GM12891 (cell line): ENCODE measurements at regions not wholly inside any gene's neighbourhood (a gene's known extent, or its start where the extent isn't known, plus 50 kb on each side); places are given as distances from the start of the nearest gene placed in this dataset.
"Not testable (repeated sequence)": the region's sequence is repeated elsewhere in the genome, so short reads cannot be mapped to it uniquely, and the experiment has no call there.

Experiments used
- DNase-seq: peaks from one replicate; pipeline ENCODE4 v3.0.0; 2011; ENCODE audit warnings: low spot score; ENCODE audit not compliant: insufficient read length
- FAIRE-seq: peaks from 2 replicates; lab custom pipeline; 2011; peaks lifted over from hg19 to GRCh38; lab: Jason Lieb, UNC
- PAX5 ChIP-seq: IDR thresholded peaks from 2 replicates; pipeline ENCODE4 v1.6.1; 2011; ENCODE audit warnings: low read length, moderate library complexity, mild to moderate bottlenecking; ENCODE audit not compliant: insufficient read depth, severe bottlenecking
- POLR2A ChIP-seq: IDR thresholded peaks from 2 replicates; pipeline ENCODE4 v1.6.1; 2011; ENCODE audit warnings: low read depth, low read length, control low read depth
- POLR2AphosphoS5 ChIP-seq: IDR thresholded peaks from 2 replicates; pipeline ENCODE4 v1.6.1; 2011; ENCODE audit warnings: low read depth, low read length, control low read depth
- POU2F2 ChIP-seq: IDR thresholded peaks from 2 replicates; pipeline ENCODE4 v1.6.1; 2011; ENCODE audit warnings: low read depth, mild to moderate bottlenecking, control low read depth, low read length, moderate library complexity
- SPI1 ChIP-seq: IDR thresholded peaks from 2 replicates; pipeline ENCODE4 v1.6.1; 2011; ENCODE audit warnings: low read depth, low read length, control low read depth
- TAF1 ChIP-seq: IDR thresholded peaks from 2 replicates; pipeline ENCODE4 v1.6.1; 2011; ENCODE audit warnings: low read depth, low read length, control low read depth

- no peak for FAIRE-seq
- no peak for TF ChIP-seq SPI1
- TF ChIP-seq PAX5: no peak
- TF ChIP-seq POU2F2: no peak
- no peak for TF ChIP-seq POLR2A
- no peak for TF ChIP-seq TAF1
- TF ChIP-seq POLR2AphosphoS5: no peak
- no peak for DNase-seq
Measured at GRCh38 chr5:44707721-44708120, 101.0 kb upstream of the MRPS30 start.

- FAIRE-seq (no peak), DNase-seq (no peak)
- no peak for TF ChIP-seq SPI1
- TF ChIP-seq TAF1: no peak
- no peak for TF ChIP-seq POLR2A
- no peak for TF ChIP-seq POU2F2
- TF ChIP-seq PAX5: no peak
- no peak for TF ChIP-seq POLR2AphosphoS5
Measured at GRCh38 chr5:44697025-44697424, 111.7 kb upstream of the MRPS30 start.

GRCh38 chr5:44695259-44695658, 113.5 kb upstream of the MRPS30 start:
- no peak for DNase-seq
- TF ChIP-seq PAX5 (no peak), POLR2AphosphoS5 (no peak), SPI1 (no peak), POLR2A (no peak), TAF1 (no peak), POU2F2 (no peak)
- FAIRE-seq: no peak

GRCh38 chr5:44691802-44692201, 116.9 kb upstream of the MRPS30 start:
- FAIRE-seq: no peak
- DNase-seq: no peak
- no peak for TF ChIP-seq POLR2AphosphoS5
- no peak for TF ChIP-seq POU2F2
- no peak for TF ChIP-seq SPI1
- no peak for TF ChIP-seq POLR2A
- no peak for TF ChIP-seq TAF1
- no peak for TF ChIP-seq PAX5

- no peak for FAIRE-seq
- TF ChIP-seq POLR2A: no peak
- no peak for TF ChIP-seq PAX5
- no peak for TF ChIP-seq POLR2AphosphoS5
- no peak for TF ChIP-seq POU2F2
- no peak for TF ChIP-seq SPI1
- TF ChIP-seq TAF1: no peak
Measured at GRCh38 chr5:44681906-44682305, 126.8 kb upstream of the MRPS30 start.

GRCh38 chr5:44679214-44679613, 129.5 kb upstream of the MRPS30 start:
- FAIRE-seq: no peak
- DNase-seq: no peak
- TF ChIP-seq PAX5: no peak
- TF ChIP-seq SPI1: no peak
- TF ChIP-seq POLR2A: no peak
- no peak for TF ChIP-seq TAF1
- no peak for TF ChIP-seq POLR2AphosphoS5
- TF ChIP-seq POU2F2: no peak

More at GRCh38 chr5:44681906-44682305, 126.8 kb upstream of the MRPS30 start:
- no peak for DNase-seq

GRCh38 chr5:44675296-44675695, 133.5 kb upstream of the MRPS30 start:
- no peak for FAIRE-seq

GRCh38 chr5:44674461-44674860, 134.3 kb upstream of the MRPS30 start:
- TF ChIP-seq POLR2AphosphoS5: no peak
- no peak for TF ChIP-seq TAF1
- TF ChIP-seq PAX5: no peak
- no peak for TF ChIP-seq SPI1
- no peak for TF ChIP-seq POLR2A
- TF ChIP-seq POU2F2: no peak
- FAIRE-seq (no peak), DNase-seq (no peak)

More at GRCh38 chr5:44675296-44675695, 133.5 kb upstream of the MRPS30 start:
- no peak for DNase-seq
- no peak for TF ChIP-seq POU2F2
- TF ChIP-seq TAF1: no peak
- no peak for TF ChIP-seq POLR2AphosphoS5
- TF ChIP-seq POLR2A: no peak
- no peak for TF ChIP-seq PAX5
- no peak for TF ChIP-seq SPI1

GRCh38 chr5:44668471-44668870, 140.3 kb upstream of the MRPS30 start:
- not testable (repeated sequence) for FAIRE-seq, DNase-seq

GRCh38 chr5:44665101-44665701, 143.5 kb upstream of the MRPS30 start:
- TF ChIP-seq PAX5 (no peak), POLR2AphosphoS5 (no peak), POLR2A (no peak), POU2F2 (no peak), SPI1 (no peak), TAF1 (no peak)
- no peak for FAIRE-seq
- no peak for DNase-seq
